GM18909 (cell line): ENCODE measurements at regions not wholly inside any gene's neighbourhood (a gene's known extent, or its start where the extent isn't known, plus 50 kb on each side); places are given as distances from the start of the nearest gene placed in this dataset.

Source experiments
- ATAC-seq: cut with Tn5 transposase; IDR thresholded peaks from one replicate; pipeline ENCODE4 v1.9.1; 2021; ENCODE audit warnings: mild to moderate bottlenecking; ENCODE audit not compliant: unreplicated experiment, poor library complexity

DNA sequence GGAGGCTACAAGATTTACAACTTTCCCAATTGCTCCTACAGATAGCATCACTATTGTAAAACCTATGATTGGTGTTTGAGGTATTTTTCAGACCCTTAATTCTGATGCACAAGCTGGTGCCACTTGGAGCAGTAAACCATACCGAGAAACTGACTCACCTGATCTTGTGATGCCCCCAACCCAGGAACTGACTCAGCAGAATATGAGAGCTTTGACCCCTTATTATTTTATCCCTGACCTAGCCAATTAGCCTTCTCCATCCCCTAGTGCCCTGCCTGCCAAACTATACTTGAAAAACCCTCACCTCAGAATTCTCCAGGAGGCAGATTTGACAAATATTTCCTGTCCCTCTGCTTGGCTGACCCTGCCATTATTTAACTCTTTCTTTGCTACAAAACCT lies 585.9 kb upstream of the GHITM start:
- ATAC-seq: no peak

DNA sequence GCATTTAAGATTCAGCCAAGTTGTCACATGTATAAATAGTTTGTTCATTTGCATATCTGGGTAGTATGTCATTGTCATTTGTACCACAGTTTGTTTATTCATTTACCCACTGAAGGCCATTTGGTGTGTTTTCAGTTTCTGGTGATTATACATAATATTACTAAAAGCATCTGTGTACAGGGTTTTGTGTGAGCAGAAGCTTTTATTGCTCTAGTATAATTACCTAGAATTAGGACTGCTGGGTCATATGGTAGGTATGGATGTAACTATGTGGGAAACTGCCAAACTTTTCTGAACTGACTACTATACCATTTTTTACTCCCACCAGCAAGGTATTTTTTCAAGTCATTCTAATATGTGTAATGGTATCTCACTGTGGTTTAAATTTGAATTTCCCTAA lies 584.0 kb upstream of the GHITM start:
- ATAC-seq: peak; percentile 86

DNA sequence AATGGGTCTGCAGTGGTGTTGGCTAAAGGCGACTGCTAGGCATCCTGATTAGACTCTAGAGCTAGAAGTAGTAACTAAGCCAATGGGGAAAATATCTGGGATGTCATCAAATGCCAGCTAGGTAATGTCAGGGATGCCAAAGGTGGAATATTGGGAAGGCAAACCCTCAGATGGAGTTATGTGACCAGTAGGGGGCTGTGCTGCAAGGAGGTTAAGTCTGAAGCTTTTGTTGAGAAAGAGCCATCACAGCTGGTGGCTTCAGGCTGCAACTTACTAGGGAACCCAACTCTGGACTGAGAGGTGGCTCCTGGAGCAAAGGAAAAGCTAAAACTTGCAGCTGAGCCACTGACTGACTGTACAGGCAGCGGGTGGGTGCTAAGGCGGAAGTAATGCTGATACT lies 576.9 kb upstream of the GHITM start:
- ATAC-seq: no peak

DNA sequence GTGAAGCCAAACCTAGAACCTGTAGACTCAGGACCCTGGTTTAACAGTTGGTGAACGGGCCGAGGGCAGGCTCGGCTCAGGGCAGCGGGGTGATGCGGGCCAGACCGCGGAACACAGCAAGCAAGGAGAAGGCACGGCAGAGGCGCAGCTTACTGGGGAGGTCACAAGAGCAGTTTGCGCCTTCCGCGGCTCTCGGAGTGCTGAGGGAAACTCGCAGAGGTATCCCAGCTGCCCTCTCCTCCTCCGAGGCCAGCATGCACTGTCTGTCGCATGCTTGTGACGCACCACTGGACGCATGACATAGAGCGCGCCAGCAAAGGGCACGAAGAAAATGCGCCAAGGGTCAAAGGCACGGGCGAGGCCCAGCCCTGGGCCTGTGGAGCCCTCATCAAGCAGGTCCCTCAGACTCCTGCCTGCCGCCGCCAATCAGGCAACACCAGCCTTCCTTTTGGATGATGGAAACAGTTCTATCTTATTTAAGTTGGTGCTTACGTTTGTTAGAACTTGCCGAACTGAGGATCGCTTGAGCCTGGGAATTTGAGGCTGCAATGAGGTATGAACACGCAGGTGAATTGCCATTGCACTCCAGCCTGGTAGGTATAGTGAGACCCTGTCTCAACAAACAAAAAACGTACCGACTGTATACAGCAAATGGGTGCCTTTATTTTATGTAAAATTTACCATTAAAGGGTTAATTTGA lies 574.3 kb upstream of the GHITM start:
- ATAC-seq: no peak

DNA sequence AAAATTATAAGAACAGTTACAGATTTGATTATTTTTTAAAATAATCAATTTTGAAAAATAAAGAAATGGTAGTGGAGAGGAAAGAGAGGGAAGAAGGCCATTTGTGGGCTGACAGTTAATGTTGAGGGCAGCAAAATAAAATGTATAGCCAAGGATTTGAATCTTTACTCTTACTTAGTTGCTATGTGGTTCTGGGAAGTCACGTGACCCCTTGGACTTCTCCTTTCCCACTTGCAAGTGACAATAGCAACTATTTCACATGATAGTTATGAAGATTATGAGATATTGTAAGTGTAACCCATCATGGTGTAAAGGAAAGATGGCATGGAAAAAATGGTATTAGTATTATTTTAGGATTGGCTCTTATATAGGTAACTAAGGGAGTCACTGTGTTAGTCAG lies 567.3 kb upstream of the GHITM start:
- ATAC-seq: no peak

DNA sequence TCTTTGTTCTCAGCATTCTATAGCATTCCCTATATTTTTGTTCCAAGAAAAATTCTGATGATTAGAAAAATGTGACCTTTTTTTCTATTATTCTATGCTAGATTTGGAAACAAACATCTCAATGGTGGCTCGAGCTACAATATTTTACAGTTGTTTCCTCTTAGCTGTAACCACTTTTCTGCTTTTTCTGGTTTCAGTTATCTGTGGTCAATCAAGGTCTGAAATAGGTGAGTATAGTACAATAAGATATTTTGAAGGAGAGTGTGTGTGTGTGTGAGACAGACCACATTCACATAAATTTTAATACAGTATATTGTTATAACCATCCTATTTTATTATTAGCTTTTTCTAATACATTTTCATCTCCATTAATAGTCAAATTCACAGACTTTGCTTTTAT lies 564.5 kb upstream of the GHITM start:
- peak; percentile 62 for ATAC-seq

DNA sequence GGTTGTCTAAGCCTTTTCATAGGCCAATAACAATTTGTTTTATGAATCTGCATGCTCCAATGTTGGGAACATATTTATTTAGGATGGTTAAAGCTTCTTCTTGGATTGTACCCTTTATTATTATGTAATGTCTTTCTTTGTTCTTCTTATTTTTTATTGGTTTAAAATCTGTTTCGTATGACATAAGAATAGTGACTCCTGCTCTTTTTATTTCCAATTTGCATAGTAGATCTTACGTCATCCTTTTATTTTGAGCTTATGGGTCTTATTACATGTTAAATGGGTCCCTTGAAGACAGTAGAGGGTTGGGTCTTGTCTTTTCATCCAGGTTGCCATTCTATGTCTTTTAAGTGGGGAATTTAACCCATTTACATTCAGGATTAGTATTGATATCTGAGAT lies 561.9 kb upstream of the GHITM start:
- no peak for ATAC-seq

DNA sequence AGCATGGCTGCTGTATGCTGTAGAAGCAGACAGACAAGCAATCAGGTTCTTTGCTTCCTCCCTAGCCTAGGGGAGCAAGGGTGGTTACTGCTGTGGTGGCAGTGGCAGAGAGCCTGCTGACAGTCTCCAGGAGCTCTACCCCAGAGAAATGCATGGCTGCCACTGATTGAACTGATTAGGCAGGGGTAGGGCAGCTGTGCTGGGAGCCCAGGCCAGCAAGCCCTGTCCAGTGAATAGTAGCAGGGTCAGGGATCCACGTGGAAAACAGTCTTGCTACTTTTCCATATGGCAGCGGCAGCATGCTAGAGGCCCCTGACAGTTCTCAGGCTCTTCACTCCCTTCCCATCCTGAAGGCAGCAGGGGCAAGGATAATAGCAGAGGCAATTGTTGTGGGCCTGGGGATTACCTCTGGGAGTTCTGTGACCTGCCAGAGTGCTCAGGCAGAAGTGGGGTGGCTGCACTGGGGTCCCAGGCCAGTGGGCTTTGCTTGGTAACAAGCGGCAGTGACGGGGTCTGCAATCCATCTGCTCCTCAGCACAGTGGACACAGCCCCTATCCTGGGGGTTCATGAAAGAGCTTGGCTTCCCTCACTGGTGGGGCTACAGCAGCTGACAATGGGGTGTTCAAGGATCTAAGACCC lies 558.8 kb upstream of the GHITM start:
- ATAC-seq: no peak

DNA sequence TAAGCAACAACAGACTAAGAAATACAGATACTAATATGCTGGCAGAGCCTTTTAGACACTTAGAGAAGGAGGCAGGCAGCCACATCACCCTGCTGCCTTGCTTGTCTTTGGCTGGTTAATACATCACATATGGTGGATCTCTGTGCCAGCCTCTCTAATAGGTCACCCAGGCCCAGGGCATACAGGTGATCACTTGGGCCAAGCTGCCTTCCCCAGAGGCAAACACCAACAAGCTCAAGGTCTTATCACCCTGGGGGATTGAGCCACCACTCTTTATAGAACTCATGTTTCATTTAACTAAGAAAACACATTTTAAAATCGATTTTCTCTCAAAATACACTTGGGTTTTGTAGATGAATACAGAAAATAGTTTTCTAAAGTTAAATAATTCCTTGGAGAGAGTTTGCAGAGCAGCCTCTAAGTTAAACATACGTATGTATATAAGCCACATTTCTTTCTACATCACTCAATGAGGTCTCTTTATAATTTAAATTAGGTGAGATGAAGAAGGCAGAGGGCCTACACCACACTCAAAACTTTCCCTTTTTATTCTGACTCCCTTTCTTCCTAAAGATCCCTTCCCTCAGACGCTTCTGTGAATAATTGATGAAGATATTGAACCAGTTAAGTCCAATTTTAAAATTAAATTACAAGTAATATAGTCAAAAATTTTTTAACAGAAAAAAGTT lies 556.8 kb upstream of the GHITM start:
- ATAC-seq: no peak

DNA sequence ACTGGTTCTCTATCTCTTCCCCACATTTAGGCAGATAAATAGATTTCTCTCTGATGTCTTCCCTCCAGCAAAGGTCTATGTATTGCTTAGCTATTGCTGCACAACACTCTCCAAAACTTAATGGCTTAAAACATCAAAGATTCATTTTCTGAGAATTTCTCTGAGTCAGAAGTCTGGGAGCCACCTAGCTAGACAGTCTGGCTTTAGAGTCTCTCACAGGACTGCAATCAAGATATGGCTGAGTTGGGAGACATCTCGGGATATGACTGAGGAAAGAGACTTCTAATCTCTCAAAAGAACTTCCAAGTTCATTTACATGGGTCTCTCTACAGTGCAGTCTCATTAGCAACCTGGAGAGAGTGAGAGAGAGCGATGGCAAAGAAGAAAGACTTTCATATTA lies 553.6 kb upstream of the GHITM start:
- no peak for ATAC-seq

DNA sequence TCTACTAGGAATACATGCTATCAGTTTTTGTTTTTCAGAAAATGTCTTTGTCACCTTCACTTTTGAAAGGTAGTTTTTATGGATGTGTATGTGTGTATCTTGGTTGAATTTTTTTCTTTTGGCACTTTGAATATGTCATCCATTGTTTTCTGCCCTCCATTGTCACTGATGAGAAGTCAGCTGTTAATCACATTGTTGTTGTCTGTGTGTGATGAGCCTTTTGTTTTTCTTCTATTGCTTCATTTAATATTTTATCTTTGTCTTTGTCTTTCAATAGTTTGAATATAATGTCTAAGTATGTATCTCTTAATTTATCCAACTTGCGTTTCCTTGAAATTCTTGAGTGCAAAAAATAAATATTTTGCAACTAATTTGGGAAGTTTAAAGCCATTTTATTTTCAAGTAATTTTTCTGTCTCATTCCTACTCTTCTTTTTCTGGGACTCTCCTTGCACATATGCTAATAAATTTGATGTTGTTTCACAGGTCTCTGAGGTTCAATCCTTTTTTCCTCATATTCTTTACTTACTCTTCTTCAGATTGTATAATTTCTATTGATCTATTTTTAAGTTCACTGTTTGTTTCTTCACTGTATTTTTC lies 546.9 kb upstream of the GHITM start:
- no peak for ATAC-seq

DNA sequence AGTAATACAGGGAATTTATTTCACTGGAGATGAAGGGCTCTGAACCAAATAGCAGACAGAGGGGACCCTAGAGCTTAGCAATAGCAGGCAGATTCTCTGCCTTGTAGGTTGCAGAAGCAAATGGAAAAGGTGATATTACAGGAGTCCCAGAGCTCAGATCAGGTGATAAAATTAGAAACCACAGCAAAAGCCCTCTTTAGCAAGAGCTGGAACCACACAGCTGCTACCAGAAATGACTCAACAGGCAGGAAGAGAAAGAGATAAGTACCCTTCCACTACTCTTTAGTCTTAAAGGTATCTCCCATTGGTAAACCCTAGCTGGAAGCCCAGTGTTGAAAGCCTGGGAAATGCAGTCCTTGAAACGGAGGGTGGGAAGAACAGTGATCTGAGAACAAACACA lies 535.6 kb upstream of the GHITM start:
- ATAC-seq: peak; percentile 99

DNA sequence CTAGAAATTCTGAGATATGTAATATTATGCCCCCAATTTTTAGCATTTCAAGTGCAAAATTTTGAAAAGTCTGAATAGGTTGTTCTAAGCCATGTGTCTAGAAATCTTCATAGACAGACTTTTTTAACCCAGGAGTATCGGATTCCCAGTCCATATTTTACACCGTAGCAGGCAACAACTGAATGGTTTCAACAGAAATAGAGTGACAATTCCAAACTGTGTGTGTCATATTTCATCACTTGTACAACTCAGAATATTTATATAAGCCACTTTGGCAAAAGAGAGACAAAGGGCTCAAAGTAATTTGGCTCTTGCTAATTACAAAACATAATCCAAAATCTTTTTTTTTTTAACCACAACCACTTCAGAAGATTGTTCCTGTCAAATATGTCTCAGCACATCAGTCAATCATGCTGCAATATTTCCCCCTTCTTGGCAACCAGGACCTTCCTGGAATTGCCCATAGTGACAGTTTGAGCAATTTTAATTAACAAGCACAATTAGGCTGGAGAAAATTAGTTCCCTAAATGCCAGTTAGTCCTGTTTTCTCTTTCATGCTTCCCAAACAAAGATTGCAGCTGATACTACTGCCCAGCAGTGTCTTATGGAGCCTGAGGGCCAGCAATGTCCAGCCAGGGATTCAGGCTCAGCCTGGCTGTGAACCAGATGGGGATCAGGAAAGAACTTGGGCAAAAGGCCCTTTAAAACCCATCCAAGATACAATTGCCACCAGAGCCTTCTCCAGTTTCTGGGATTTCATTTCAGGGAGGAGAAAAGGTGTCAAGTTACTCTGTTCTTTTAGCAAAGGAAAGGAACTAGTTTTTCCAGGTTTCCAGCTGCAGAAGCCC lies 533.3 kb upstream of the GHITM start:
- ATAC-seq: no peak

DNA sequence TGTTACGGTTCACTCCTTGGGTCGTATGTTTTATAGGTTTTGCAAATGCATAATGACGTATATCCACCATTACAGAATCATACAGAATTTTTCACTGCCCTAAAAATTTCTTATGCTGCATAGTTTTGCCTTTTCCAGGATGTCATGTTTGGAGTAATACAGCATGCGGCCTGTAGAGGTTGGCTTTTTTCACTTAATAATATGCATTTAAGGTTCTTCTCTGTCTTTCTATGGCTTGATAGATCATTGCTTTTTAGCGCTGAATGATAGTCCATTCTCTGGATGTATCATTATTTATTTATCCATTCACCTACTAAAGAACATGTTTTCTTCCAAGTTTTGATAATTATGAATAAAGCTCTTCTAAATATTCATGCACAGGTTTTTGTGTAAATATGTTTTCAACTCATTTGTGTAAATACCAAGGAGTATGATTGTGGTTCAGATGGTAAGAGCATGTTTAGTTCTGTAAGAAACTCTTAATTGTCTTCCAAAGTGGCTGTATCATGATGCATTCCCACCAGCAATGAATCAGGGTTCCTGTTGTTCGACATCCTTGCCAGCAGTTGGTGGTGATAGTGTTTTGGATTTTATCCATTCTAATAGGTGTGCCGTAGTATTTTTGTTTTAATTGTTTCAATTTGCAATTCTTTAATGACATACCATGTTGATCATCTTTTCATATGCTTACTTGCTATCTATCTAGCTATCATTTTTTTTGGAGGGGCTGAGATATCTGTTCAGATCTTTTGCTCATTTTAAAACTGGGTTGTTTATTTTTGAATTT lies 531.2 kb upstream of the GHITM start:
- no peak for ATAC-seq

DNA sequence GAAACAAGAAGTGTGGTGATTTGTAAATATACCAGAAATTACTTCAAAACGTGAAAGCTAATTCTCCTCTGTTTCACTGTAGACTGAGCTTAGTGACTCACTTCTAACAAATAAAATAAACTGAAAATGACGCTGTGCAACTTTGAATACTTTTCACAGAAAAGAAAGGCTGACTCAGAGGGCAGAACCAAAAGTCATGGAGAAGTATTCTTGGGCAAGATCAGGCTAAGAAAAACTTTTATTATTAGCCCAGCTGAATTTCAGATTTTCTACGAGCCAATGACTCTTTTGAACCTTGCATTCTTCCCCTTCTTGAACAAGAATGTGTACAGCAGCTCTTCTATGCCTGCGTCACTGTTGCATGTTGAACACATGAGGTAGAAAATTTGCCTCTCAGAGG lies 527.3 kb upstream of the GHITM start:
- ATAC-seq: no peak

DNA sequence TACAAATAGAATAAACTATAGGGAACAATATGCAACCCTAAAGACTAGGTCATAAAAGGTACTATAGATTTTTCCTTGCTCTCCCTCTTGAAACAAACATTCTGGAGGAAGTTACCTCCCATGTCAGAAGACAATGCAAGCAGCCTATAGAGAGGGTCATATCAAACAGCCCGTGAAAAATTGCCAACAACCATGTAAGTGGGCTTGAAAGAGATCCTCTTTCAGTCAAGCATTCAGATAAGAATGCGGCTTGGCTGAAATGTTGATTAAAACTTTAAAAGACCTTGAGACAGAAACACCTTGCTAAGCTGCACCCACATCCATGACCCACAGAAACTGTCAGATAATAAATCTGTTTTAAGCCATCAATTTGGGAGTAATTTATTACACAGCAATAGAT lies 526.6 kb upstream of the GHITM start:
- no peak for ATAC-seq

DNA sequence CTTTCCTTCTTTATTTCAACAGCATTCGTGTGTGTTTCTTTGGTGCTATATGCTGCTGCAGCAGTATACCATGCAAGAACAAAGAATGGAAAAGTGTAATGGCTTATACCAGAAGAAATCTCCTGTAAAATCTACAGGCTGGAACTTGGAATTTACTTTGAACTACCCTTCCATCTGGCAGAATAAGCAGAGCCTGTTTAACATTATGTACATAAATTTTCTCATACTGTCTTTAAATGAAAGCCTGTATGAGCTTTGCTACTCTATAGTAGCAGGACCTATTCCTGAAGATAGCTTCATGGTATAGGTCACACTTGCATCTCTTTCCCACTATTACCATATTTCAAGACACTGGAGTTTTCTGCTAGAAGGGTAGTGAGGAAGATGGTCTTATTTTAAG lies 522.1 kb upstream of the GHITM start:
- no peak for ATAC-seq

DNA sequence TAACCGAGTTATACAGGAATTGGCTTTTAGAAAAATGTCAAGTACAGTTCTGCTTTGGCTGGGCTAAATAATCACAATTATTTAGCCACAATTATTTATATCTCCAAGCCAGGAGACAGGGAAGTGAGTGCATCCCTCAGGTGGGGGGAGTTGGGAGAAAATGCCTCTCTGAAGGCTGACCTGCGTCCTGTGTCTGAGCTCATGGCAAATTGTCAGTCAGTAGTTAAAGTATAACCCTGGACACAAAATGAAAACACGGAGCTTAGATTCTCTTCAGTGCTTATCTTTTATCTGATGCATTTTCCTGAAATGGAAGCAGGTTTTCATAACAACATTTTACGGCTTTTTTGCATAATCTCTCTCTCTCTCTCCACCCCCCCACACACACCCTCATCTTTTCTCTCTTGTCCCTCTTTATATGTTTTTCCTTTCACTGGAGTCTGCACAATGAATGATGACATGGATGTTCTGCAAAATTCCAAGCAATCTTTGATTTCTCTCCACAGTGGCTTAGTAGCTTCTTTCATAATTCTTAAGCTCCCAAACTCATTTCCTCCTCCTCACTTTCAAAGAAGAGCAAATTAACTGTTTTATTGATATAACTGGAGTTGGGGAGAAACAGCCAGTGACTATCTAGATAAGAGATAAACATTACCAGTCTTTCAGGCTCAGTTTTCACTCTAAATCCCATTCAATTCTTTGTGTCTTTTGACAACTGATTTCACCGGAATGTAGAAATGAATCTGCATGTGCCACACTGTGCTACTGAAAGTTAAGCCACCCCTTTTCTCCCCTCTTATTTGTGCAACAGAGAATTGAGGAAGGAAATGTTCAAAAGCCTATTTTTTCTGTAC lies 521.4 kb upstream of the GHITM start:
- ATAC-seq: no peak

DNA sequence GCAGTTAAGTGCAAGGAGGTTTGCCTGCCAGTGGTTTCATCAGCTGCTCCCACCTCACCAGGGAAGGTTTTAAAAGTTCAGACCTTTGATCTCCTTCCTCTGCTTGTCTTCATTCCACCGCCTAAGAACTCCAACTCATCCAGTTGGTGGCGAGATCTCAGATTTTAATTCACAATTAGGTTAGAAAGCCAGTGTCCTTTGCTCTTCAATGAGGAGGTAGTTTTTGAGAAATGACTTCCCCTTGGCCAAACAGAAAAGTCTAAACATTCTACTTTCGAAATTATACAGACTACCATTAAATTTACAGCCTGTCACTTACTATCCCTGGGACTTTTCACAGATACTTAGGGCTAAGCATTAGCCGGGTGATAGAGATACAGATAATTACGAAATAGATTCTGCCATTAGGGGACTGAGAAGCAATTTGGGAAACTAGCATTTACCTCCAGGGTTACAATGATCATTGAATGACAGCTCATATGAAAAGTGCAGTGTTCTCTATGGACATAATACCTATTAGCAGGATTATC lies 513.4 kb upstream of the GHITM start:
- no peak for ATAC-seq
